NCI-H82 treated with DMSO at 0.1 percent for 48 hours (cell line): ENCODE measurements at regions not wholly inside any gene's neighbourhood (a gene's known extent, or its start where the extent isn't known, plus 50 kb on each side); places are given as distances from the start of the nearest gene placed in this dataset.
A peak's percentile ranks its signal among the peaks of the same experiment; 100 is the strongest.

ENCODE experiments used
- DNase-seq: peaks from one replicate; lab custom pipeline; 2025; ENCODE audit not compliant: unreplicated experiment; lab: John Stamatoyannopoulos, UW

DNA sequence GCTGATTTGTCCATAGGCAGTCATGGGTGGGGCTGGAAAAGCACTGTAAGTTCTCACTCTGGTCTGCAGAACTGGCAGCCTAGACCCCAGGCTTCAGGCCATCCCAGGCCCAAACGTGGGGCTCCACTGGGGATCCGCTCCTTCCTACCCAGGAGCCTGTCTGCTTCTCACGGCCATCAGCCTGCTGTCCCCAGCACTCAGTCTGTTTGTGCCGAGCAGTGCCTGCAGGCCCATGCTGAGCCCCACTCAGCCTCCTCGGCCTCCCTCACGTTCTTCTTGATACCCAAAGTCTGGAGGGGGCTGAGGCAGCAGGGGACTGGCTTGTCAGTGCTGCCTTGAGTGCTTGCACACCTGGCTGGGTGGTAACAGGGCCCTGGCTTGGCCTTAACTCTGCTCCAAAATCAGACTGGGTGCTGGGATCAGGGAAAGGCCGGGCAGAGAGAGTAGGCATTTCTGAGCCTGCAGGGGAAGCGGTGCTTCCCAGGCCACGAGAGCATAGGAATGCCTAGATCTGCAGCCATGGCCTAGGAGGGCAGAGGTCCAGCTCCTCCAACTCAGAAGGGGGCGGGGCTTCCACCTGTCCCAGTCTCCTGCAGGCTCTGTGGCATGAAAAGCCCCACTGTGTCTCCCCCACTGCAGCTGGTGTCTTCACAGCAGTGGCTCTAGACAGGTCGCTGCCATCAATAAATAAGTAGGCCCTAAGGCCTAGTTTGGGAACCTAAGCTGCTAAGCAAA lies 772.4 kb upstream of the FBXO33 start:
- no peak for DNase-seq

DNA sequence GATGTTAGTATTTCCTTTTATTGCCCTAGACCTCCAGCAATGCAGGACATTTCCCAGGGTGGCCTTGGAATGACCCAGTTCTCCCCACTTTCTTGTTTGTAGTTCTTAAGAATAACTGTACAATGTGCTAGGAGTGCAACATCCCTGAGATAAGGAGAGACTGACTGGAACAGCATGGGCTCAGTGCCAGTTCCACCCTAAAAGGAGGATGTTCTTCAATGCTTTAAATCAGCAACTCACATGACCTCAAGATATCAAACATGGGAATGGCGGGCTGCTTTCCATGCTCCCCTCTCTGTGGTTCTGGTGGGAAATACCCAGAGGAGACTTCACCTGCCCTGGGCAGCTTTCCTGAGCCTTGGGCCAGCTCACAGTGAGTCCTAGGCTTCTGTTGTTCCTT lies 766.9 kb upstream of the FBXO33 start:
- DNase-seq: no peak

DNA sequence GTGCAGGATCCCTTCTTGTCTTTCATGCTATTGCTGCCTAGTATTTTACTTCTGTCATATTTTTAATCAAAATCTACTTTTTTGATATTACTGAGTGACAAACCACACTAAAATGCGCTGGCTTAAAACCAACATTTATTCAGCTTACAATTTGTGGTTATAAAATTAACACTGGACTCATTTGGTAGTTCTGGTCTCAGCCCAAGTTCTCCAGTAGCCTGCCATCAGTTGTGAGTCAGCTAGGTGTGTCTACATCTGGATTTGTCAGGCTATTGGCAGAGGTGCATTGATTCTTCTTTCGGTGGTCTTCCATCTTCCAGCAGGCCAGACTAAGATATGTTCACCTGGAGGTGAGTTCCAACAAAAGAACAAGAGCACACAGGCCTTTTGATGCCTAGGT lies 765.1 kb upstream of the FBXO33 start:
- DNase-seq: no peak

DNA sequence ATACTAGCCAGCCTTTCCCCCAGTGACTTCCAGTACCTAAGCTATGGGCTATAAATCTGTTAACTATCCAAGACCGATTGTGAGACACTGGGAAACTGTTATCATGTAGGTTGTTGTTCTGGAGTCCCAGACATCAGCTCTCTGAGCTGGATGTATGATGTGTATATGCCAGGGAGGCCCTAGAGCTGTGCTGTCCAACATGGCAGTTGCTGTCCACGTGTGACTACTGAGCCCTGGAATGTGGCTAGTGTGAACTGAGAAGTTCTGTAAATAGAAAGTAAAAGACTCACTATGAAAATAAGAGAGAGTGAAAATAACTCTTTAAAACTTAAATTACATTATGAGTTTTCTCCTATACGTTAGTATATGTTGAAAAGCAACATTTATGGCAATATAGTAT lies 755.8 kb upstream of the FBXO33 start:
- no peak for DNase-seq

DNA sequence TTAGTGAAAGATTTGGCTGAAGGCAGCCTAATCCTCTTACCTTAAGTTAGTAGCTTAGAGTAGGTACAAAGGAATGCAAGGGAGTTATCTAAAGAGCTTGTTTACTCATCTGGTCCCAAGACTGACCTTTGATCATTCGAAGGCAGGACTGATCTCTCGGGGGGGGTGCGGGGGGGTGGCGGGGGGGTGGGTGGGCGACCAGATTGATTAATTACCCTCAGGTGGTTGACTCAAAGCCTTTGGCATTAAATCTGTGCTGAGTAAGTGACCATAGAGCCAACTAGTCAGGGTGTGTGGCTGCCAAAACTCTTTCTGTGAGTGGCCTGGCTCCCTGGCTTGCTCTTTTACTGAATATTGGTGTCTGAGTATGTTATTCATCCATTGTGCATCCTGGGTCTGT lies 731.9 kb upstream of the FBXO33 start:
- DNase-seq: peak; percentile 20

DNA sequence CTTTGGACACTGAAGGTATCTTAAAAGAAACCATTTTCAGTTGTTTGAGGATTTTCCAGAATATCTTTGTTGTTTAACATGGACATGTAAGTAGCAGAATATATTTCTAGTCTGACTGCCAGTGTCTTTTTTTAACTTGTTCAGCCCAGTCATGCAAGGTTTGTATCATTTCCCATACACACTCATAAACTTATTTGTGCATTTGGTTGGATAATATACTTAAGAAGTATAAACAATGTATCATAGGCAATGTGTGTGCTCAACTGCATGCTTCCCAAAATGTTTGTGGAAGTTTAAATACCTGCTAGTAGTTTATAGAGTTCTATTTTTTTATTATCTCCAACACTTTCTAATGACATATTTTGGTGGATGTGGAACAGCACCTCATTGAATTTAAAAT lies 707.4 kb upstream of the FBXO33 start:
- DNase-seq: no peak

DNA sequence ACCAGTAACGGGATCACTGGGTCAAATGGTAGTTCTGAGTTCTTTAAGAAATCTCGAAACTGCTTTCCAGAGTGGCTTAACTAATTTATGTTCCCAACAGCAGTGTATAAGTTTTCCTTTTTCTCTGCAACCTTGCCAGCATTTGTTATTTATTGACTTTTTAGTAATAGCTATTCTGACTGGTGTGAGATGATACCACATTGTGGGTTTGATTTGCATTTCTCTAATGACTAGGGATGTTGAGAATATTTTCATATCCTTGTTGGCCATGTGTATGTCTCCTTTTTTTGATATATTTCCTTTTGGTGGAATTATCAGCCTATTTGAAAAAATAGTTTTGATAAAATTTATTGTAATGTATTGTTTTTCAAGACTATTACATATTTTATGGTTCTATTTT lies 701.2 kb upstream of the FBXO33 start:
- no peak for DNase-seq

DNA sequence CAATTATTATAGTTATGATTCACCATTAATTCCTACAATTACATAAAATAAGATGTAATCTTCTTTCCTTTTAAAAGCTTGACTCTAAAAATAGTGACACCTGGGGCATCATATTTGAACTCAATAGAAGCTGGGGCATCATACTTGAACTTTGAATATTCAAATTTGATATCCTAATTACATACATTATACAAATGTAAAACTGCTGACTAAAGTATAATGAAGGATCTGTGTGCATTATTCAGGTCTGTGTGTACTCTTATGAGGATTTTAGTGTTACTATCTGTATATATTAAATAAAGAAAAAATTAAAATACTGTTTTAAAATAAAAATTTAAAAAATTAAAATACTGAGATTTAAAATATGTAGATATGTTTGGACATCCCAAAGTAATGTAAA lies 696.9 kb upstream of the FBXO33 start:
- no peak for DNase-seq

DNA sequence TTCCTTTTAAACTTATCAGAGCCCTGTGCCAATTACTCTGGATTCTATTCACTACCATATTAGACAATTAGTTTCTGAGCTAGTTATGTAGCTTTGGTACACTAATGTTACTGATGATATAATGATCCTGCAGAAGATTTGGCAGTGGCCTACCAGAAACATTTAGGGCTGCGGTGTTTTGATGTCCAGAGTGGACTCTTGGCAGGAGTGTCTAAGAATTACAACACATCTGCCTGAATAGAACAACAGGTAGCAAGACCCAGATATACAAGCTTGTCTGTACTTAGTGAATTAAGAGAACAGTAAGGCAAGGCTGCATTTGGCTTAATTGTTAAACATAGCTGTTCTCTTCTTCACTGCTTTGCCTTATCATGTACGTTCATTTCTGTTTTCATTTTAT lies 691.6 kb upstream of the FBXO33 start:
- no peak for DNase-seq

DNA sequence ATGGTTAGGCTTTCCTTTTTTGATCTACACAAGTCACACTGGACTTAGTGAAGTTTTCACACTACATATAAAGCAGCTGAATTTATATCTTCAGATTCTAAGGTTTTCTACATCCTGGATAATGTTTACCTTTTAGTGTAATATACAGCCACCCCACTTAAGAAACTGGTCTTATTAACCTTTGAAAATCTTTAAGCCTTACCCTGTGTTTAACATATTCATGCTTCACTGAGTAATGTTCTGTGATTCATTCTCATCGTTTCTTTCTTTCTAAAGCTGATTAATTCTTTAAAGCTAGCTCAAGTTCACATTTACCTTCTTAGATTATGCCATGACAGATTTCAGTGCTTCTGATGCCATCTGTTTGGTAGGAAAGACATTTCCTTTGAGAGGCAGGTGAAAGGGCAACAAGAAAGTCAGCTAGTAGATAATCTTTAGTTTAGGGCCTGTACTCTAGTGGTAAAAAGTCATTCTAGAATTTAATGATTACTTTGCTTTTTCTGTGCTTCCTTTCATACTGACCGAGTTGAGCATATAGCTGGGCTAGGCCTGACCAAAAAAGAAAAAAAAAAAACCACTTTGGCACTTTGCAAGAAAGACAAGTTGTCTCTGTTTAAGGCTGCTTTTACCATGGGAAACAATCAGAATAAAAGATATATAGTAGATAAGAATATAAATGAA lies 690.9 kb upstream of the FBXO33 start:
- peak; percentile 59 for DNase-seq

DNA sequence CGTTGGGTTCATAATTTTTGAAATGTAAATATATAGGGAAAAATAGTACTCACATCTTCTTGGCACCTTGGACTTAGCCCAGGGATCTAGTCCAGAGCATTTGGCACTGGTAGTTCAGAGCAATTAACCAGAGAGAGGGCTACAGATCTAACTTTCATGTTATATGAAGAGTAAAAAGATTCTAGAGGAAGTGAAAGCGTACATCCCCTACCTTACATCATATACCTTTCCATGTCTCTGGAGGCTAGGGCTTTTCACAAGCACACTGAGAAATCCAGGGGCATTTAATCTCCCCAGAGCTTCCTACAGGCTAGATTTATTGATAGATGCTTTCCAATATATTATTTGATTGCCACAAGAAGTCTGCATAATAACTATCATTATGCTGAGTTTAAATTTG lies 687.5 kb upstream of the FBXO33 start:
- no peak for DNase-seq

DNA sequence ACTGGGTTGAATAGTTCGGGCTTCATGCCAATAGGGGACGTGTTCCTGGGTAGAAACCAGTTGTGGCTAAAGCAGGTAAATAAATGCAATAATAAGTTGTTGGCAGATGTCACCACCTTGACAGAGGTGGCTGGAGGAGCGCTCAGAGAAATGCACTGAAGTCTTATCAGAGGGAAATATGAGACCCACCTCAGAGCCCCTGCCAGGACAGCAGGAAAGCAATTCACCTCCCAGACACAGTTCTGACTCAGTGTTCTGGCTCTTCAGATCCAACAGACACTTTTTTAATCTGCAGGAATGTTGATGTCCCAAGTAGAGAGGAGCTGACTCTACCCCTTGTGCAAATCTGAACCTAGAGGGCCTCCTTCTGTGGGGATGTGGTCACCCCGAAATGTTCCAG lies 687.1 kb upstream of the FBXO33 start:
- DNase-seq: no peak

DNA sequence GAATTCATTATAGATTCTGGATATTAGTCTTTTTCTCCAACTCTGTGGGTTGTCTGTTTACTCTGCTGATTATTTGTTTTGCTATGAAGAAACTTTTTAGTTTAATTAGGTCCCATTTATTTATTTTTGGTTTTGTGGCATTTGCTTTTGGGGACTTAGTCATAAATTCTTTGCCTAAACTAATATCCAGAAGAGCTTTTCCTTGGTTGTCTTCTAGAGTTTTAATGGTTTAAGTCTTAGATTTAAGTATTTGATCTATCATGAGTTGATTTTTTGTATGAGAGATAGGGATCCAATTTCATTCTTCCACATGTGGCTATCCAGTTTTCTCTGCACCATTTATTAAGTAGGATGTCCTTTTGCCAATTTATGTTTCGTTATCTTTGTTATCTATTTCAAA lies 683.4 kb upstream of the FBXO33 start:
- DNase-seq: no peak

DNA sequence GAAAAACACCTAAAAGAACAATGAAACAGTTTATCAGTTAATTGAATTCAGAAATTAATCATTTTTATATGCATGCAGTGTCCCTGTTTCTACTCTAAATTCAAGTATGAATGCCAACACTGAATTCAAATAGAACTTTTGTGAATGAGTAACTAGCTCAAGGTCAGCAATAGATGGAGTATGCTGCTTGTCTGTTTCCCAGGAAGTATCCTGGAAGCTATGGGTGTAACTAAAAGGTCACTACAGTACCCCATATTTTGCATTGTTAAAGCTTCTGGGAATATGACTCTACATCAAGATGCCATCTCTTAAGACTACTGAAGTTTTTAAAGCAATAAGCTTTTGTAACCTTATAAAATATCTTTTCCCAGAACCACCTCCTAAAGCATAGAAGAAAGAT lies 681.4 kb upstream of the FBXO33 start:
- DNase-seq: no peak

DNA sequence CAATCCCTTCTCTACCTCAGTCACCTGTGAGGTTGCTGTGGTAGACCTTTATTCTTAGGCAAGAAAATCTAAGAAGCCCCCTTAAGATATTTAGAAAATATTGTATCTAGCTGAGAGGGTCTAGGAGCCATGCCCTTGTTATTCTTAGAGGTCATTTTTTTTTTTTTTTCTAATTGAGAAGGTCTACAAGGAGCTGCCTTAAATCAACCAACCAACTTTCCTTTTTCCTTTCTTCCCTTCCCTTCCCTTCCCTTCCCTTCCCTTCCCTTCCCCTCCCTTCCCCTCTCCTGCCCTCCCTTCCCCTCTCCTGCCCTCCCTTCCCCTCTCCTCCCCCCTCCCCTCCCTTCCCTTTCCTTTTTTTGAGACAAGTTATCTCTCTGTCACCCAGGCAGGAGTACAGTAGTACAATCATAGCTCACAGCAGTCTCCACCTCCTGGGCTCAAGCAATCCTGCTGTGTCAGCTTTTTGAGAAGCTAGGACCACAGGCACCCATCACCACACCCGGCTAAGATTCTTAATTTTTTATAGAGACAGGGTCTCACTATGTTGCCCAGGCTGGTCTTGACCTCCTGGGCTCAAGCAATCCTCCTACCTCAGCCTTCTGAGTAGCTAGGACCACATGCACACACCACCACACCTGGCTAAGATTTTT lies 668.4 kb upstream of the FBXO33 start:
- no peak for DNase-seq

DNA sequence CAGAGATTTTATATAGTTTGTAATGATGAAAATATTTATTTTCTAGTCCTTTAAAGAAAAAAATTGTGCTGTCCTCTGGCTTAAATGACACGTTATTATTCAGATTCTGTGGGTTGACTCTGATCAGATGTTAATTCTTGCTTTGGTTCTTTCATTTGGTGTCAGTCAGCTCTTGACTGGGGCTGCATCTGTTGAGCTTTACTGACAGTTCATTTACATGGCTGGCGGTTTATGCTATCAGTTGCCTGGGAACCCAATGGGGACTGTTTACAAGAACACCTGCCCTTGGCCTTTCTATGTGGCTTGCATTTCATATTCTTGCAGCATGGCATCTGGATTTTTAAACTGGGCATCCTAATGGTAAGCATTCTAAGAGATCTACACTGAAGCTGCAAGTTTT lies 667.1 kb upstream of the FBXO33 start:
- DNase-seq: no peak

DNA sequence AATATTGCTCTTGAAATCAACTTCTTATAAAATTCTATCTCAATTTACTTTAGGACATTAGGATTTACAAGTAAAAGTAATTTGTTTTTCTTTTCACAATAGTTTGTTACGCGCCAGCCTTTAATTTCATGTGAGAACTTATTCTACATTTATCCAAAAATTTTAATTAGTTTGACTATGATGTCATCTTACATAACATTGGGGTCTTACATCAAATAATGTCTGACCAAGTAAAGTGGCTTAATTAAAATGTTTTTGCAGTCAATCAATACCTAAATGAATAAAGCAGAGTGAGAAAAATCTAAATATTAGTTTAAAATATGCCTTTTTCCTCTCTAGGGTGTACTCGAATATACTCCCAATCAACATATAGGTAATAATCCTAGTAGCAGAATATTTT lies 666.2 kb upstream of the FBXO33 start:
- no peak for DNase-seq

DNA sequence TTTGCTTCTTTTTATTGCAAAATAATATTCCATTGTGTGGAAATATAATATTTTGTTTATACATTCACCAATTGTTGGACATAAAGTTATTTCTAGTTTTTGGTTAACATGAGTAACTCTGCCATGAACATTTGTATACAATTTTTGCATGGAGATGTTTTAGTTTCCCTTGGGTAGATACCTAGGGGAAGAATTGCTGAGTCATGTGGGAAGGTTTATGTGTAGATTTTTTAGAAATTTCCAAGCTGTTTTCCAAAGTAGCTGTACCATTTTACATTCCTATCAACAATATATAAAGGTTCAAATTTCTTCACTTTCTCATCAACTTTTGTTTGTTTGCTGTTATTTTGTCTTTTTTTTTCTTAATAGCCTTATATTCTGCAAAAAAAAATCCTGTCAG lies 664.7 kb upstream of the FBXO33 start:
- DNase-seq: no peak

DNA sequence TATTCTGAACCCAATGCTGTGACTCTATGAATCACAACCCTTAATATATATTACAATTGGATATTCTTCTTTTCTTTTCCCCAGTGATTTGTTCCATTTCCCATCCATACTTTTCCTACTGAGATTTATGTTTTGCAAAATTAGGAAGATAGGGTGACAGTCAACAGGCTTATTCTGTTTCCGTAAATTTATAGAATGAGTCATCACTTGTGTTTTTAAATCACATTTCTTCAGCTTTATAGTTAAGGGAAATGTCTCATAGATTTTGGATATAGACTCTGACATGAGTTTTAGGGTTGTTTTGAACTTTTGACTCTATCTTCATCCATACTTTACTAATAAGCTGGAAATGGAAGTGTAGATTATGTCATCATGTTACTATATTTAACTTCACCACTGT lies 661.6 kb upstream of the FBXO33 start:
- DNase-seq: no peak

DNA sequence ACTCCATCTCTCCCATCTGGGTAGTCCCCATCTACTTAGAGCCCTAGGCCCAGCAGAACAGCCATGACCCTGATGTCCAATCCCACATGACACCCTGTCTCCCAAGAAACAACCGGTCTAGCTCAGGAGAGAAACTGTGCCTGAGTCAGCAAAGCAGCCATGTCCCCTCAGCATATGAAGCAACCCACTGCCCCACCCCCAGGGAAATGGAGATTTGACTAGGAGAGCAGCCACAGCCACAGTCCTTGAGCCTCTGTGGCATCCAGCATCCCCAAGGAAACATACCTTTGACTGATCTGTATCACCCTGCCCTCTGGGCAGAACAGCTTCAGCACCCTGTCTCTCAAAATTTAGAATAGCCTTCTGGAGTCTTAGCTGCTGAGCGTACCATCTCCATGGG lies 641.9 kb upstream of the FBXO33 start:
- DNase-seq: no peak

DNA sequence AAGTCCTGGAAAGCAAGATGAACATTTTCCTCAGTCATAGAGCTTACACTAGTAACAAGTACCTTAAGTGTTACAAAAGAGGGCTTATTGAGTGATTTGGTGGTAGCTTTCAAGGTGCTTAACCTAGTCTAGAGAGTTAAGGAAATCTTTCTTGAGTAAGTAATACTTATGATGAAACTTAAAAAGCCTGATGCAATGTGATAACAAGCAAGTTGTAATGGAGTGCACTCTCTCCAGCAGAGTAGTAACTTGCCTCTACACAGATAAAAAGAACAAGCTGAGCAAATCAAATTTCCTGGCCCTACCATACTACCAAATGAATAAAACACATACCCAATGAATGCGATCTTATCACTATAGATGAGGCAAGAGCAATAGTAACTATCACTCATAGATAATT lies 639.9 kb upstream of the FBXO33 start:
- DNase-seq: no peak
